B cell (primary cell): ENCODE measurements at regions not wholly inside any gene's neighbourhood (a gene's known extent, or its start where the extent isn't known, plus 50 kb on each side); places are given as distances from the start of the nearest gene placed in this dataset.

ENCODE experiments used
- ATAC-seq: fragments of 200-7000 bp; cut with Tn5 transposase; one replicate; pipeline ENCODE4 v1.10.0; 2021; ENCODE audit warnings: low read depth, mild to moderate bottlenecking, moderate number of reproducible peaks, moderate library complexity
- CTCF ChIA-PET: fragments of 350-600 bp; sonication (Branson Sonifier 250); formaldehyde crosslinking; loops from one replicate; lab custom pipeline; 2021; ENCODE audit warnings: antibody characterized with exemption, inconsistent platforms; lab: Charles Lee
- POLR2A ChIA-PET: fragments of 350-600 bp; sonication (Branson Sonifier 250); formaldehyde crosslinking; loops from one replicate; lab custom pipeline; 2021; ENCODE audit warnings: antibody characterized with exemption; lab: Charles Lee
- DNase-seq: peaks from one replicate; pipeline ENCODE4 v3.0.0; 2013
- H2AFZ ChIP-seq: 2 replicates; pipeline ENCODE4 v1.6.1; 2012; ENCODE audit warnings: mild to moderate bottlenecking, low read depth, low read length; ENCODE audit not compliant: insufficient read depth, poor library complexity, severe bottlenecking
- H3K27ac ChIP-seq, 2 donors: 1 replicate in 1 of 2; 2 replicates in 1 of 2; pipeline ENCODE4 v1.5.1; 2012 to 2013; ENCODE audit warnings: low read length in 2 of 2, mild to moderate bottlenecking in 2 of 2, moderate library complexity in 1 of 2
- H3K27me3 ChIP-seq, 4 experiments: fragments of 200-600 bp in 1 of 4; sonication (generic) in 1 of 4; replicated peaks in 1 of 4; 1 replicate in 2 of 4; 2 replicates in 2 of 4; pipeline versions ENCODE4 v1.6.1 to v1.7.0; 2013 to 2016; ENCODE audit warnings: low read length in 3 of 4, mild to moderate bottlenecking in 2 of 4, mixed read lengths in 1 of 4, moderate library complexity in 1 of 4; ENCODE audit not compliant: insufficient read depth in 4 of 4, control insufficient read depth in 3 of 4; ENCODE audit errors: control extremely low read depth in 1 of 4
- H3K36me3 ChIP-seq, 2 experiments: replicated peaks in 1 of 2; 1 replicate in 1 of 2; 2 replicates in 1 of 2; pipeline versions ENCODE4 v1.6.1 to v1.7.1; 2013; ENCODE audit warnings: low read length in 1 of 2; ENCODE audit not compliant: insufficient read depth in 2 of 2, control insufficient read depth in 1 of 2; ENCODE audit errors: control extremely low read depth in 1 of 2, extremely low read depth in 1 of 2
- H3K4me1 ChIP-seq, 2 donors: fragments of 200-600 bp in 1 of 2; sonication (generic) in 1 of 2; 1 replicate in 1 of 2; 2 replicates in 1 of 2; pipeline versions ENCODE4 v1.5.1 to v1.6.1; 2013 to 2017; ENCODE audit warnings: low read length in 2 of 2; ENCODE audit not compliant: control insufficient read depth in 2 of 2, insufficient read depth in 2 of 2
- H3K4me2 ChIP-seq: replicated peaks from 2 replicates; pipeline ENCODE3; 2012; ENCODE audit warnings: mild to moderate bottlenecking, low read depth, low read length; ENCODE audit not compliant: poor library complexity, severe bottlenecking
- H3K4me3 ChIP-seq, 5 experiments: fragments of 200-600 bp in 1 of 5; sonication (generic) in 1 of 5; 1 replicate in 3 of 5; 2 replicates in 2 of 5; pipeline versions ENCODE4 v1.5.1 to v1.7.0; 2011 to 2016; ENCODE audit warnings: low read length in 4 of 5, mild to moderate bottlenecking in 4 of 5, low read depth in 2 of 5, control low read depth in 1 of 5, moderate library complexity in 1 of 5; ENCODE audit not compliant: insufficient read depth in 1 of 5; ENCODE audit errors: control extremely low read depth in 1 of 5, extremely low read depth in 1 of 5
- H3K79me2 ChIP-seq: fragments of 200-600 bp; sonication (generic); one replicate; pipeline ENCODE4 v1.6.0; 2016; ENCODE audit warnings: low read length; ENCODE audit not compliant: control insufficient read depth, insufficient read depth
- H3K9ac ChIP-seq: fragments of 200-600 bp; sonication (generic); 2 replicates; pipeline ENCODE4 v1.6.1; 2017; ENCODE audit warnings: mild to moderate bottlenecking, low read length, moderate library complexity
- H3K9me3 ChIP-seq, 3 donors: one replicate each; pipeline versions ENCODE4 v1.6.1 to v1.7.1; 2013; ENCODE audit warnings: low read length in 2 of 3; ENCODE audit not compliant: control insufficient read depth in 2 of 3, insufficient read depth in 1 of 3; ENCODE audit errors: control extremely low read depth in 1 of 3
- H4K20me1 ChIP-seq: 2 replicates; pipeline ENCODE4 v1.6.0; 2012; ENCODE audit warnings: mild to moderate bottlenecking, low read length; ENCODE audit not compliant: insufficient read depth, control insufficient read depth, poor library complexity, severe bottlenecking
- H3K27ac Mint-ChIP-seq: one replicate; pipeline ENCODE4 v1.8.0; 2021; ENCODE audit warnings: mixed read lengths
- H3K27me3 Mint-ChIP-seq: one replicate; pipeline ENCODE4 v1.8.0; 2021; ENCODE audit warnings: mixed read lengths
- H3K4me1 Mint-ChIP-seq: one replicate; pipeline ENCODE4 v1.8.0; 2021; ENCODE audit warnings: mixed read lengths
- H3K4me3 Mint-ChIP-seq: one replicate; pipeline ENCODE4 v1.8.0; 2021; ENCODE audit warnings: mixed read lengths
- H3K9me3 Mint-ChIP-seq: one replicate; pipeline ENCODE4 v1.8.0; 2022; ENCODE audit warnings: mixed read lengths; ENCODE audit not compliant: insufficient read depth
- CTCF ChIP-seq: fragments of 200-600 bp; IDR thresholded peaks from one replicate; pipeline ENCODE4 v1.8.0; 2022; ENCODE audit warnings: antibody characterized with exemption, mild to moderate bottlenecking
- EZH2 ChIP-seq: IDR thresholded peaks from 2 replicates; pipeline ENCODE4 v1.6.1; 2012; ENCODE audit warnings: borderline replicate concordance, low read depth, mild to moderate bottlenecking, moderate library complexity, low read length; ENCODE audit not compliant: insufficient read depth, poor library complexity, severe bottlenecking
- WGBS: methylation state at CpG from one replicate; pipeline ENCODE4 v1.1.5; 2013; ENCODE audit warnings: missing lambda C conversion rate; ENCODE audit not compliant: insufficient coverage; 5-methylcytosine and 5-hydroxymethylcytosine counted together
- intact Hi-C: fragments of 100-400 bp; cut with micrococcal nuclease; formaldehyde crosslinking; loops from one replicate; pipeline ENCODE4 v1.10.0; 2022

GRCh38 chrY:19973012-19973411 lies 228.5 kb upstream of the KDM5D start:
- ChIA-PET POLR2A (no interaction called here), CTCF (no interaction called here)
- TF ChIP-seq CTCF (no peak), EZH2 (no peak)
- Histone ChIP-seq H3K9me3 (no peaks in the 10 kb centered on the region), H4K20me1 (no peaks in the 10 kb centered on the region), H2AFZ (no peak overlapping the region), H3K4me1 (no peaks in the 10 kb centered on the region), H3K79me2 (no peaks in the 10 kb centered on the region), H3K4me3 (no peak overlapping the region), H3K36me3 (no peaks in the 10 kb centered on the region), H3K27ac (no peak overlapping the region), H3K4me2 (no peak overlapping the region), H3K9ac (no peak overlapping the region), H3K27me3 (no peaks in the 10 kb centered on the region)
- Mint-ChIP-seq H3K27ac (no peak overlapping the region), H3K9me3 (peaks cover 2% of the 10 kb centered on the region), H3K4me1 (no peaks in the 10 kb centered on the region), H3K27me3 (no peaks in the 10 kb centered on the region), H3K4me3 (no peak overlapping the region)
- DNase-seq (no peak), ATAC-seq (no peak)
- intact Hi-C loops: no loop called here
- no CpG with 5 or more reads among the region's 3 CpGs for WGBS

- H4K20me1 ChIP-seq: no peaks in the 10 kb centered on the region
- H3K79me2 ChIP-seq: no peaks in the 10 kb centered on the region
- no peaks in the 10 kb centered on the region for H3K27me3 ChIP-seq
- no peak overlapping the region for H3K27ac Mint-ChIP-seq
- H3K4me1 Mint-ChIP-seq: no peaks in the 10 kb centered on the region
- no peaks in the 10 kb centered on the region for H3K9me3 ChIP-seq
- intact Hi-C loops: no loop called here
- H3K36me3 ChIP-seq: no peaks in the 10 kb centered on the region
- no peak overlapping the region for H3K4me3 ChIP-seq
- TF ChIP-seq CTCF (no peak), EZH2 (no peak)
- DNase-seq (no peak), ATAC-seq (no peak)
- no peak overlapping the region for H3K4me3 Mint-ChIP-seq
- H2AFZ ChIP-seq: no peak overlapping the region
- no peak overlapping the region for H3K27ac ChIP-seq
- H3K4me2 ChIP-seq: no peak overlapping the region
- ChIA-PET CTCF (no interaction called here), POLR2A (no interaction called here)
- no peak overlapping the region for H3K9ac ChIP-seq
- no peaks in the 10 kb centered on the region for H3K4me1 ChIP-seq
- no peaks in the 10 kb centered on the region for H3K9me3 Mint-ChIP-seq
- H3K27me3 Mint-ChIP-seq: no peaks in the 10 kb centered on the region
Measured at GRCh38 chrY:19947702-19948101, 203.2 kb upstream of the KDM5D start.
